Esophagus muscularis mucosa (tissue), 4 donors: ENCODE measurements at regions not wholly inside any gene's neighbourhood (a gene's known extent, or its start where the extent isn't known, plus 50 kb on each side); places are given as distances from the start of the nearest gene placed in this dataset.

ENCODE experiments used
- DNase-seq: peaks from one replicate; pipeline ENCODE4 v3.0.0-alpha.2; 2017; ENCODE audit errors: extremely low spot score
- H3K27ac ChIP-seq, 4 donors: fragments of 200-600 bp; sonication (generic); replicated peaks in 1 of 4; 1 replicate in 3 of 4; 2 replicates in 1 of 4; pipeline ENCODE4 v1.5.1; 2016 to 2019; ENCODE audit warnings: mild to moderate bottlenecking in 1 of 4
- H3K27me3 ChIP-seq, 4 donors: fragments of 200-600 bp; sonication (generic); one replicate each; pipeline versions ENCODE4 v1.5.1 to v1.6.0; 2016 to 2019
- H3K36me3 ChIP-seq, 4 donors: fragments of 200-600 bp; sonication (generic); one replicate each; pipeline ENCODE4 v1.5.1; 2016 to 2019
- H3K4me1 ChIP-seq, 4 donors: fragments of 200-600 bp; sonication (generic); one replicate each; pipeline ENCODE4 v1.5.1; 2016 to 2019
- H3K4me3 ChIP-seq, 4 donors: fragments of 200-600 bp; sonication (generic); 1 replicate in 2 of 4; 2 replicates in 2 of 4; pipeline ENCODE4 v1.5.1; 2016 to 2019; ENCODE audit warnings: mild to moderate bottlenecking in 4 of 4, moderate library complexity in 1 of 4
- H3K9me3 ChIP-seq, 4 donors: fragments of 200-600 bp; sonication (generic); 1 replicate in 3 of 4; 2 replicates in 1 of 4; pipeline ENCODE4 v1.5.1; 2016 to 2019
- EP300 ChIP-seq: sonication (generic); formaldehyde crosslinking; IDR thresholded peaks from one replicate; pipeline ENCODE4 v1.6.1; 2017; ENCODE audit warnings: antibody characterized with exemption
- POLR2A ChIP-seq: fragments of 450-650 bp; IDR thresholded peaks from one replicate; pipeline ENCODE4 v1.6.1; 2017; ENCODE audit warnings: antibody characterized with exemption, moderate library complexity, mild to moderate bottlenecking, low read depth
- POLR2AphosphoS5 ChIP-seq, 2 donors: sonication (generic); formaldehyde crosslinking; IDR thresholded peaks; one replicate each; pipeline ENCODE4 v1.6.1; 2017; ENCODE audit warnings: antibody characterized with exemption in 2 of 2
- WGBS: methylation state at CpG from one replicate; pipeline ENCODE4 v1.1.5; 2018; 5-methylcytosine and 5-hydroxymethylcytosine counted together
- intact Hi-C: fragments of 100-400 bp; cut with DNase I; formaldehyde crosslinking; loops from one replicate; pipeline ENCODE4 v1.15.1; 2023
- TF ChIP-seq, protein P1 (sequence below), 3 experiments: fragments of 200-600 bp in 2 of 3; fragments of 450-650 bp in 1 of 3; sonication (generic) in 2 of 3; IDR thresholded peaks; one replicate each; pipeline ENCODE4 v1.5.1; 2017 to 2019; ENCODE audit warnings: antibody characterized with exemption in 3 of 3, mild to moderate bottlenecking in 2 of 3, moderate library complexity in 1 of 3

- Histone ChIP-seq H3K4me3 (no peak overlapping the region), H3K27ac (no peak overlapping the region), H3K36me3 (no peaks in the 10 kb centered on the region), H3K9me3 (no peaks in the 10 kb centered on the region), H3K27me3 (no peaks in the 10 kb centered on the region), H3K4me1 (no peaks in the 10 kb centered on the region)
- no peak for TF ChIP-seq EP300
- TF ChIP-seq POLR2A, result no peak
- TF ChIP-seq, protein P1, sequence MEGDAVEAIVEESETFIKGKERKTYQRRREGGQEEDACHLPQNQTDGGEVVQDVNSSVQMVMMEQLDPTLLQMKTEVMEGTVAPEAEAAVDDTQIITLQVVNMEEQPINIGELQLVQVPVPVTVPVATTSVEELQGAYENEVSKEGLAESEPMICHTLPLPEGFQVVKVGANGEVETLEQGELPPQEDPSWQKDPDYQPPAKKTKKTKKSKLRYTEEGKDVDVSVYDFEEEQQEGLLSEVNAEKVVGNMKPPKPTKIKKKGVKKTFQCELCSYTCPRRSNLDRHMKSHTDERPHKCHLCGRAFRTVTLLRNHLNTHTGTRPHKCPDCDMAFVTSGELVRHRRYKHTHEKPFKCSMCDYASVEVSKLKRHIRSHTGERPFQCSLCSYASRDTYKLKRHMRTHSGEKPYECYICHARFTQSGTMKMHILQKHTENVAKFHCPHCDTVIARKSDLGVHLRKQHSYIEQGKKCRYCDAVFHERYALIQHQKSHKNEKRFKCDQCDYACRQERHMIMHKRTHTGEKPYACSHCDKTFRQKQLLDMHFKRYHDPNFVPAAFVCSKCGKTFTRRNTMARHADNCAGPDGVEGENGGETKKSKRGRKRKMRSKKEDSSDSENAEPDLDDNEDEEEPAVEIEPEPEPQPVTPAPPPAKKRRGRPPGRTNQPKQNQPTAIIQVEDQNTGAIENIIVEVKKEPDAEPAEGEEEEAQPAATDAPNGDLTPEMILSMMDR (IDR thresholded peaks at IDR 0.05), result no peak
- no peak for TF ChIP-seq POLR2AphosphoS5 (IDR thresholded peaks at IDR 0.05)
- no peak for DNase-seq
- 100% methylated on average over 2 of the region's 2 CpGs for WGBS
- intact Hi-C loops, result no loop called here
Measured at GRCh38 chr5:130272837-130273236, 368.6 kb downstream of the CHSY3 start.

- TF ChIP-seq EP300 (no peak), POLR2AphosphoS5 (IDR thresholded peaks at IDR 0.05) (no peak), POLR2A (no peak)
- TF ChIP-seq, protein P1 (IDR thresholded peaks at IDR 0.05), result no peak
- no peak overlapping the region for H3K27ac ChIP-seq
- no peaks in the 10 kb centered on the region for H3K9me3 ChIP-seq
- no peak overlapping the region for H3K4me3 ChIP-seq
- H3K4me1 ChIP-seq, result no peaks in the 10 kb centered on the region
- no peaks in the 10 kb centered on the region for H3K36me3 ChIP-seq
- no peaks in the 10 kb centered on the region for H3K27me3 ChIP-seq
- no peak for DNase-seq
- intact Hi-C loops, result no loop called here
Measured at GRCh38 chr5:130270786-130271185, 366.5 kb downstream of the CHSY3 start.

DNA sequence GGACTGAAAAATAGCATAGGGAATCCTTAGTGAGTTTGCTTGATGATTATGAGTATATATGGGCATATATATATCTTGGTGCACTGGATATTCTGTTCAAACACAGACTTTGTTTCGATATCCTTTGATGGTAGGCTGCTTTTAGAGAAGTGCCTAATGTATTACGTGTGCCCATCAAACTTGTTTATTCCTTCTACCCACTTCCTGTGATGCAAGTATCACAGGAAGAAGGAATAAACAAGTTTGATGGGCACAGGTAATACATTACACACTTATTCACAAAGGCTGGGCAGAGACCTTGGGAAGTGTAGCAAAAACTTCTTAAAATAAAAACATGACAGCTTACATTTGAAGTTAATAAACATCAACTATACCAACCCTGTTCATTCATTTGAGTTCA, 364.2 kb downstream of the CHSY3 start:
- Histone ChIP-seq H3K4me1 (no peaks in the 10 kb centered on the region), H3K27ac (no peak overlapping the region), H3K36me3 (no peaks in the 10 kb centered on the region), H3K4me3 (no peak overlapping the region), H3K27me3 (no peaks in the 10 kb centered on the region), H3K9me3 (no peaks in the 10 kb centered on the region)
- no peak for TF ChIP-seq POLR2AphosphoS5 (IDR thresholded peaks at IDR 0.05)
- TF ChIP-seq POLR2A, result no peak
- TF ChIP-seq EP300, result no peak
- TF ChIP-seq, protein P1 (IDR thresholded peaks at IDR 0.05), result no peak
- 76% methylated on average over 2 of the region's 2 CpGs for WGBS
- no peak for DNase-seq
- intact Hi-C loops, result no loop called here

DNA sequence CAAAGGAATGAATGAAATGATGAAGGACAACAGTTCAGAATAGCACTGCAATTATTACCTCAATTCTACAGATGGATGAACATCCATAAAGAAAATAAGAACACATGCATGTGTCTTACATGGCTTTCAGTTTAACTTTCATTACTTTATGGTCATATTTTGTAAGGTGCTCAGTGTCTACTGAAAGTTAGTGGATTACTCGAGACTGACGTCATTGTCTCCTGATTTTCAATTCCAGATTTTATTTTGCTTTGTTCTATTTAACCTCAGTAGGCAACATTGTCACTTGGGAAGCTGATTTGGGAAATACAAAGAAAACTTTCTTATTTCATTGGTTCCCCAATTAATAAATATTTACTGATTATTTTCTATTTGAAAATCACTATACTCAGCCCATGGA, 363.7 kb downstream of the CHSY3 start:
- no peak for DNase-seq
- TF ChIP-seq POLR2A (no peak), EP300 (no peak), POLR2AphosphoS5 (IDR thresholded peaks at IDR 0.05) (no peak)
- TF ChIP-seq, protein P1 (IDR thresholded peaks at IDR 0.05), result no peak
- no peaks in the 10 kb centered on the region for H3K4me1 ChIP-seq
- no peaks in the 10 kb centered on the region for H3K36me3 ChIP-seq
- WGBS, result 95% methylated on average over 2 of the region's 2 CpGs
- H3K27ac ChIP-seq, result no peak overlapping the region
- intact Hi-C loops, result no loop called here
- H3K9me3 ChIP-seq, result no peaks in the 10 kb centered on the region
- no peaks in the 10 kb centered on the region for H3K27me3 ChIP-seq
- H3K4me3 ChIP-seq, result no peak overlapping the region

DNA sequence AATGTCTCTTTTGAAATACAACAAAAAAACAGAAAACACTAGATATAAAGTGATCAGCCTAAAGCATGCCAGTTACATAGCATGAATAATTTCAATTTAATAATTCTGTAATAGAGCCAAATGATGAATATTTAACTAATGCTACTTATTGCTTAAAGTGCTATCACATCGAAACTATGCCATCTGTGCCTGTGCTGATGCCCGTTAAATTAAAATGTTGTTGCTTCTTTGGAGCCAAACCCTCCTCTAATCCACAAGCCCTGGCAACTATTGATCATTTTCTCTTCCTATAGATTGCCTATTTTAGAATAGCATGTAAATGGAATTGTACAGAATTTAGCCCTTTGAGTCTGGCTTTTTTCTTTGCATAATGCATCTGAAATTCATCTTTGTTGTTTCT, 356.2 kb downstream of the CHSY3 start:
- Histone ChIP-seq H3K27ac (no peak overlapping the region), H3K9me3 (peaks cover 0 to 2% (median 0%) of the 10 kb centered on the region in 4 donors), H3K36me3 (no peaks in the 10 kb centered on the region), H3K27me3 (no peaks in the 10 kb centered on the region), H3K4me3 (no peak overlapping the region), H3K4me1 (no peaks in the 10 kb centered on the region)
- DNase-seq, result no peak
- intact Hi-C loops, result no loop called here
- TF ChIP-seq POLR2A (no peak), EP300 (no peak), POLR2AphosphoS5 (IDR thresholded peaks at IDR 0.05) (no peak)
- TF ChIP-seq, protein P1 (IDR thresholded peaks at IDR 0.05), result no peak
- WGBS, result 94% methylated on average over 2 of the region's 2 CpGs
